PC-3 (cell line): ENCODE measurements at regions not wholly inside any gene's neighbourhood (a gene's known extent, or its start where the extent isn't known, plus 50 kb on each side); places are given as distances from the start of the nearest gene placed in this dataset.

ENCODE experiments used
- CTCF ChIP-seq: fragments of 300-600 bp; sonication (generic); conservative IDR thresholded peaks from 2 replicates; pipeline ENCODE4 v1.5.1; 2017; ENCODE audit warnings: antibody characterized with exemption, low read depth, mild to moderate bottlenecking, low read length
- EZH2 ChIP-seq: fragments of 300-600 bp; sonication (generic); IDR thresholded peaks from one replicate; pipeline ENCODE4 v1.6.1; 2017; ENCODE audit warnings: antibody characterized with exemption, mild to moderate bottlenecking, low read length; ENCODE audit not compliant: unreplicated experiment

- TF ChIP-seq EZH2 (no peak), CTCF (no peak)
Measured at GRCh38 chr6:157741948-157742556, 81.0 kb upstream of the SNX9 start.
